Natural killer cell treated with Interleukin-12 subunit alpha and Interleukin-12 subunit beta and Interleukin-15 and Interleukin-18, amount 100 ng/mL, for 72 hours (primary cell): ENCODE measurements at regions not wholly inside any gene's neighbourhood (a gene's known extent, or its start where the extent isn't known, plus 50 kb on each side); places are given as distances from the start of the nearest gene placed in this dataset.
"Not testable (repeated sequence)": the region's sequence is repeated elsewhere in the genome, so short reads cannot be mapped to it uniquely, and the experiment has no call there.

Experiments used
- ATAC-seq, 2 donors: fragments of 150-1000 bp; cut with Tn5 transposase in 1 of 2; sonication (Bioruptor Pico), chemical (Tn5 transposase) in 1 of 2; 2 replicates each; pipeline ENCODE4 v1.10.0; 2021
- DNase-seq: peaks from one replicate; pipeline ENCODE4 v3.0.0; 2022; ENCODE audit warnings: low spot score
- H3K27ac Mint-ChIP-seq, 2 donors: 1 replicate in 1 of 2; 2 replicates in 1 of 2; pipeline ENCODE4 v1.8.0; 2022; ENCODE audit warnings: mixed read lengths in 2 of 2, mild to moderate bottlenecking in 1 of 2, moderate library complexity in 1 of 2
- H3K27me3 Mint-ChIP-seq, 2 donors: 1 replicate in 1 of 2; 2 replicates in 1 of 2; pipeline ENCODE4 v1.8.0; 2022; ENCODE audit warnings: mixed read lengths in 2 of 2
- H3K36me3 Mint-ChIP-seq: one replicate; pipeline ENCODE4 v1.8.0; 2022; ENCODE audit warnings: mixed read lengths
- H3K4me1 Mint-ChIP-seq, 2 donors: 1 replicate in 1 of 2; 2 replicates in 1 of 2; pipeline ENCODE4 v1.8.0; 2022; ENCODE audit warnings: low read depth in 2 of 2, mixed read lengths in 2 of 2, mild to moderate bottlenecking in 1 of 2
- H3K4me3 Mint-ChIP-seq: one replicate; pipeline ENCODE4 v1.8.0; 2022; ENCODE audit warnings: mixed read lengths
- H3K9me3 Mint-ChIP-seq: 2 replicates; pipeline ENCODE4 v1.8.0; 2022; ENCODE audit warnings: mixed read lengths

DNA sequence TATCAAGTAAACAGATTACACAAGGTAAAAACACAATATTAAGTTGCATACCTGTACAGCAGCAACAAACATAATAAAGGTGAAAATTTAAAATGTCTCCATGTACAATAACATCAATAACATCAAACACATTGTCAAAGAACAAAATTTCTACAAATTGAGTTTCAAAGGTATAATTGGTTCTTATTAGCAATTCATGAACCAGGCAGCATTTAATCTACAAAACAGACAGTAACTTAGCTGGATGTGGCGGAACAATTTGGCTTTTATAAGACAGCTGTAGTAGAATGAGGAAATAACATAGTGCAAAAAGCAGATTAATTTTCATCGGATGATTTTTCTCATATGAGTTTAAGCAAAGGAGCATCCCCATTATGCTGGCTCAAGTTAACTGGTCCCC is 1176.8 kb downstream of the EFNA5 start:
- no peaks in the 10 kb centered on the region for H3K4me1 Mint-ChIP-seq
- no peak overlapping the region for H3K4me3 Mint-ChIP-seq
- peaks cover 8% of the 10 kb centered on the region for H3K9me3 Mint-ChIP-seq
- DNase-seq (no peak), ATAC-seq (no peak)
- H3K27me3 Mint-ChIP-seq: no peaks in the 10 kb centered on the region
- H3K36me3 Mint-ChIP-seq: no peaks in the 10 kb centered on the region
- H3K27ac Mint-ChIP-seq: no peak overlapping the region

DNA sequence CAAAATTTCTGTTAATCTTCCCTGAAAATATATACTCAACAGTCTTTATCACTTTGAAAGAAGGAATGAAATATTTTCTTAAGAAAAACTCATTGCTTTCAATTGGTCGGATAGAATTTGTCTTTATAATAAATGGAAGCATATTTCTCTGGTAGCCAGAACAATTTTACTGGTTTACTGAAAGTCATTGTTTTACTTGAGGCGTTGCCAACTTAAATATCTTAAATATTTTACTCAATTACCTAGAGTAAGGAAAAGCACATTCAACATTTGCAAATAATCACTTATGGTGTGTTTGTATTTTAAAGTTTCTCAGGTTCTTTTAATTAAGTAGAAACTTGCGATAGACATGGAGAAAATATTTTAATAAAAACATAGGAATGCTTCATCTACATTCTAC is 1181.7 kb downstream of the EFNA5 start:
- Mint-ChIP-seq H3K27ac (no peak overlapping the region), H3K27me3 (no peaks in the 10 kb centered on the region), H3K36me3 (no peaks in the 10 kb centered on the region), H3K9me3 (peaks cover 7% of the 10 kb centered on the region), H3K4me3 (no peak overlapping the region), H3K4me1 (no peaks in the 10 kb centered on the region)
- DNase-seq (no peak), ATAC-seq (no peak)

DNA sequence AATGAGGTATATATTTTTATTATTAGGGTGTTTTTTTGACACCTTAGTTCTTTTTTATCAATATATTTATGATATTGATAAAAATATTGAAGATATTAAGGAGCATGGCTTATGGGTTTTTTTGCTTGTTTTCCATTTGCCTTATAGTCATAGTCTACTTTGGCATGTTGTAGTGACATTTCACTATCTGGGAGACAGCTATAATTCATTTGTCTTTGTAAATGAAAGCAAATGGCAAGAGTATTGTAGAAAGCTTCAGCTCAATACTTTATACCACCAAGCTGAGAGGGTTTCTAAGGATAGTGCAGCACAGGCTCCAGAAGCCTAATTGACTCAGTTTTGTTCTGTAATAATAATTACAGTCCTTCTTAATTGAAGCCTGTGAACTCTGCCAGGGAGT is 1182.3 kb downstream of the EFNA5 start:
- DNase-seq: no peak
- H3K27ac Mint-ChIP-seq: no peak overlapping the region
- no peaks in the 10 kb centered on the region for H3K4me1 Mint-ChIP-seq
- ATAC-seq: no peak
- H3K9me3 Mint-ChIP-seq: peaks cover 7% of the 10 kb centered on the region
- no peaks in the 10 kb centered on the region for H3K36me3 Mint-ChIP-seq
- no peaks in the 10 kb centered on the region for H3K27me3 Mint-ChIP-seq
- H3K4me3 Mint-ChIP-seq: no peak overlapping the region

GRCh38 chr5:106481374-106481773 is 1189.4 kb downstream of the EFNA5 start:
- no peaks in the 10 kb centered on the region for H3K36me3 Mint-ChIP-seq

DNA sequence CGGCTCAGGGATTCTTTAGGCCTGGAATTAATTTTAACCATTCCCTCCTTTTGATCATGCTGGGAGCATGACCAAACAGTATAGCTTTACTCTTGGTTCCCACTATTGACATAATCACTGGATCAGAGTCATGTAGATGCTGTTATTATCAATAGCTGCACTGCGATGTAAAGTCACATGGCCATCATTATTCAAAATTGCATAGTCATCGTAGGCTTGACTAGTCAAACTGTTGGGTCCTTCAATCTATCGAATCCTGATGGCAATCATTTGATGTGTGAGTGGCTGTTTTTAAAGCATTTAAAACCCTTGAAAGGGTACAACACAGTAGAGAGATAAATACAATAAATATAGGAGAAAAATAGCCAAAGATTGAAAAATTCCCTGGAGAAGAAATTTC is 1194.1 kb downstream of the EFNA5 start:
- Mint-ChIP-seq H3K4me3 (no peak overlapping the region), H3K27ac (no peak overlapping the region), H3K27me3 (no peaks in the 10 kb centered on the region), H3K4me1 (no peaks in the 10 kb centered on the region), H3K36me3 (no peaks in the 10 kb centered on the region), H3K9me3 (peaks cover 3% of the 10 kb centered on the region)
- DNase-seq: no peak
- no peak for ATAC-seq

More at GRCh38 chr5:106481374-106481773, 1189.4 kb downstream of the EFNA5 start:
- no peaks in the 10 kb centered on the region for H3K4me1 Mint-ChIP-seq
- H3K27ac Mint-ChIP-seq: no peak overlapping the region
- no peaks in the 10 kb centered on the region for H3K27me3 Mint-ChIP-seq
- H3K9me3 Mint-ChIP-seq: peaks cover 6% of the 10 kb centered on the region
- ATAC-seq (no peak), DNase-seq (no peak)
- no peak overlapping the region for H3K4me3 Mint-ChIP-seq

GRCh38 chr5:106474066-106474465 is 1196.7 kb downstream of the EFNA5 start:
- no peak overlapping the region for H3K4me3 Mint-ChIP-seq
- H3K4me1 Mint-ChIP-seq: no peaks in the 10 kb centered on the region
- no peak overlapping the region for H3K27ac Mint-ChIP-seq
- no peaks in the 10 kb centered on the region for H3K27me3 Mint-ChIP-seq
- H3K9me3 Mint-ChIP-seq: peaks cover 6% of the 10 kb centered on the region
- no peak for ATAC-seq
- H3K36me3 Mint-ChIP-seq: no peaks in the 10 kb centered on the region
- DNase-seq: no peak

DNA sequence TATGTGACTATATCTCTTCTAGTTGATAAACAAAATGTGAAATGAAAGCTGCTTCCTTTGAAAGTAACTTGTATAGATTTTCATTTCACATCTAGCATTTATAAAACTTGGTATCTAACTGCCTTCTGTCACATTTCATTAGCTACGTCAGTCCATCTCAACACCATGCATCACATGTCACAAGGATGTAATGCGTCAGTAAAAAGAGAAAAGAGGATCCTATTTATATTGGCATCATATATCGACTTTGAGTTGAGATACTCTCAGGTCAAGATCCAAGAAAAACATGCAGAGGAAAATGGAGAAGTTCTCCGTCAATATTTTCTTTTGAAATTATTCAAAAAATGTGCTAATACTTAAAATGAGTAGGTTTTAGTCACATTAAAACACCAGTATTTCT is 1211.2 kb downstream of the EFNA5 start:
- no peaks in the 10 kb centered on the region for H3K27me3 Mint-ChIP-seq
- no peaks in the 10 kb centered on the region for H3K36me3 Mint-ChIP-seq
- no peak overlapping the region for H3K27ac Mint-ChIP-seq
- DNase-seq (no peak), ATAC-seq (no peak)
- no peak overlapping the region for H3K4me3 Mint-ChIP-seq
- H3K4me1 Mint-ChIP-seq: no peaks in the 10 kb centered on the region
- peaks cover 2% of the 10 kb centered on the region for H3K9me3 Mint-ChIP-seq

GRCh38 chr5:106454651-106455415 is 1215.9 kb downstream of the EFNA5 start:
- no peaks in the 10 kb centered on the region for H3K9me3 Mint-ChIP-seq
- H3K36me3 Mint-ChIP-seq: no peaks in the 10 kb centered on the region
- no peak overlapping the region for H3K4me3 Mint-ChIP-seq
- H3K27me3 Mint-ChIP-seq: no peaks in the 10 kb centered on the region
- no peak overlapping the region for H3K27ac Mint-ChIP-seq
- H3K4me1 Mint-ChIP-seq: no peaks in the 10 kb centered on the region
- DNase-seq (no peak), ATAC-seq (no peak)

DNA sequence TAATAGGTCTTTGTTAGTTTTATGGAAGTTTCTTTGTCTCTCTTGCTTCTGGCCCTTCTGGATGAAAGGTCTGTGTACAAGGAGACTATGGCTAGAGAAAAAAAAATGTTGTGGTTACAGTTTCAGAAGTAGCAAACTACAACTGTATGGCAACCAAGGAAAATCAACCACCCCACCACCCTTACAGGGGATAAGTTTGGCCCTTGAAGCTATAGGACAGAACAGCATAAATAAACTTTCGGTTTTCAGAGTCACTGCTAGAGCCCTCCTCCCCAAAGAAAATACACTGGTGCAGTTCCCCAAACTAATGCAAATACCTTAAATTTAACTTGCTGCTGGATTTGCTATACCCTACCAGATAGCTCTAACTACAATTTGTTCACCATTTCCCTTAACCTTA is 1216.7 kb downstream of the EFNA5 start:
- no peak for DNase-seq
- H3K4me3 Mint-ChIP-seq: no peak overlapping the region
- no peaks in the 10 kb centered on the region for H3K27me3 Mint-ChIP-seq

GRCh38 chr5:106451998-106452397 is 1218.7 kb downstream of the EFNA5 start:
- ATAC-seq: no peak
- no peaks in the 10 kb centered on the region for H3K36me3 Mint-ChIP-seq
- no peak for DNase-seq
- H3K27me3 Mint-ChIP-seq: no peaks in the 10 kb centered on the region
- H3K9me3 Mint-ChIP-seq: no peaks in the 10 kb centered on the region
- H3K4me1 Mint-ChIP-seq: peaks cover 0 to 6% of the 10 kb centered on the region in 2 donors
- H3K27ac Mint-ChIP-seq: no peak overlapping the region
- no peak overlapping the region for H3K4me3 Mint-ChIP-seq

More for the DNA sequence above, 1216.7 kb downstream of the EFNA5 start:
- no peak for ATAC-seq
- H3K4me1 Mint-ChIP-seq: no peaks in the 10 kb centered on the region
- H3K27ac Mint-ChIP-seq: no peak overlapping the region
- H3K9me3 Mint-ChIP-seq: no peaks in the 10 kb centered on the region
- no peaks in the 10 kb centered on the region for H3K36me3 Mint-ChIP-seq

GRCh38 chr5:106443746-106444145 is 1227.0 kb downstream of the EFNA5 start:
- H3K4me1 Mint-ChIP-seq: peaks cover 0 to 6% of the 10 kb centered on the region in 2 donors
- no peaks in the 10 kb centered on the region for H3K36me3 Mint-ChIP-seq
- peaks cover under 1% of the 10 kb centered on the region for H3K9me3 Mint-ChIP-seq
- DNase-seq (no peak), ATAC-seq (no peak)
- no peak overlapping the region for H3K27ac Mint-ChIP-seq
- no peaks in the 10 kb centered on the region for H3K27me3 Mint-ChIP-seq
- no peak overlapping the region for H3K4me3 Mint-ChIP-seq

DNA sequence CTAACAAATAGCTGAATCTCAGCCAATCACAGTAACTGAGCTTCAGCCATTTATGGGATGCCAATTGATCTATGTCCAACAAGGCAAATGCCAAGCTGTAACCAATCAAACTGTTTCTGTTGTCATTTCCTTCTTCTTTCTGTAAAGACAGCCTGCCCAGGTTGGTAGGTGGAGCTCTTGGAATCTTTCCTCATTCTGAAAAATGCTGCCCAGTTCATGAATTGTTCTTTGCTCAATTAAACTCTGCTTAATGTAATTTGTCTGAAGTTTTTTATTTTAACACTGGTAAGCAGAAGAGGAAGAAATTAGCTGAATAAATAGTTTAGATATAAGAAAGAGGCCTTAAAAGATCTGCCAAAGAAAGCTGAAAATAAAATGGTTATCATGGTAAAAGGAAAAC is 1235.6 kb downstream of the EFNA5 start:
- H3K4me1 Mint-ChIP-seq: no peaks in the 10 kb centered on the region
- no peaks in the 10 kb centered on the region for H3K36me3 Mint-ChIP-seq
- no peaks in the 10 kb centered on the region for H3K27me3 Mint-ChIP-seq
- no peak for ATAC-seq
- H3K27ac Mint-ChIP-seq: no peak overlapping the region
- peaks cover 10% of the 10 kb centered on the region for H3K9me3 Mint-ChIP-seq
- DNase-seq: no peak
- no peak overlapping the region for H3K4me3 Mint-ChIP-seq

DNA sequence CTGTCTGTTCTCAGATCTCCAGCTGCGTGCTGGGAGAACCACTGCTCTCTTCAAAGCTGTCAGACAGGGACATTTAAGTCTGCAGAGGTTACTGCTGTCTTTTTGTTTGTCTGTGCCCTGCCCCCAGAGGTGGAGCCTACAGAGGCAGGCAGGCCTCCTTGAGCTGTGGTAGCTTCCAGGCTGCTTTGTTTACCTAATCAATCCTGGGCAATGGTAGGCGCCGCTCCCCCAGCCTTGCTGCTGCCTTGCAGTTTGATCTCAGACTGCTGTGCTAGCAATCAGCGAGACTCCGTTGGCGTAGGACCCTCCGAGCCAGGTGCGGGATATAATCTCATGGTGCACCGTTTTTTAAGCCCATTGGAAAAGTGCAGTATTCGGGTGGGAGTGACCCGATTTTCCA is 1240.0 kb downstream of the EFNA5 start:
- H3K9me3 Mint-ChIP-seq: peaks cover 13% of the 10 kb centered on the region
- H3K27ac Mint-ChIP-seq, H3K27me3 Mint-ChIP-seq, DNase-seq, H3K4me3 Mint-ChIP-seq, ATAC-seq, H3K4me1 Mint-ChIP-seq, H3K36me3 Mint-ChIP-seq: not testable (repeated sequence)

- Mint-ChIP-seq H3K27ac (no peak overlapping the region), H3K4me1 (no peaks in the 10 kb centered on the region), H3K4me3 (no peak overlapping the region), H3K9me3 (no peaks in the 10 kb centered on the region), H3K27me3 (no peaks in the 10 kb centered on the region), H3K36me3 (no peaks in the 10 kb centered on the region)
- no peak for DNase-seq
- peak in 1 of 2 donors; percentile 54 for ATAC-seq
Measured at GRCh38 chr5:106423109-106423897, 1247.4 kb downstream of the EFNA5 start.
